CD4-positive, alpha-beta T cell (primary cell): ENCODE measurements at regions not wholly inside any gene's neighbourhood (a gene's known extent, or its start where the extent isn't known, plus 50 kb on each side); places are given as distances from the start of the nearest gene placed in this dataset.

Experiments
- ATAC-seq: fragments of 200-7000 bp; cut with Tn5 transposase; one replicate; pipeline ENCODE4 v1.10.0; 2022; ENCODE audit warnings: mild to moderate bottlenecking; ENCODE audit not compliant: poor library complexity
- CTCF ChIA-PET: fragments of 350-600 bp; sonication (Branson Sonifier 250); formaldehyde crosslinking; loops from one replicate; lab custom pipeline; 2021; ENCODE audit warnings: antibody characterized with exemption, inconsistent platforms; lab: Charles Lee
- POLR2A ChIA-PET: fragments of 350-600 bp; sonication (Branson Sonifier 250); formaldehyde crosslinking; loops from one replicate; lab custom pipeline; 2021; ENCODE audit warnings: antibody characterized with exemption, inconsistent platforms; lab: Charles Lee
- DNase-seq, 14 experiments: peaks; one replicate each; pipeline ENCODE4 v3.0.0-alpha.2; 2013 to 2020; ENCODE audit warnings: mixed read lengths in 2 of 14
- H3K27ac ChIP-seq, 2 donors: one replicate each; pipeline versions ENCODE4 v1.5.1 to v1.7.0; 2013; ENCODE audit warnings: low read length in 2 of 2, low read depth in 1 of 2, mild to moderate bottlenecking in 1 of 2
- H3K27me3 ChIP-seq, 2 experiments: 1 replicate in 1 of 2; 2 replicates in 1 of 2; pipeline versions ENCODE4 v1.6.1 to v1.7.0; 2013; ENCODE audit warnings: low read length in 2 of 2, control low read depth in 1 of 2, mild to moderate bottlenecking in 1 of 2, moderate library complexity in 1 of 2; ENCODE audit not compliant: insufficient read depth in 2 of 2, control insufficient read depth in 1 of 2
- H3K36me3 ChIP-seq: one replicate; pipeline ENCODE4 v1.6.1; 2013; ENCODE audit warnings: low read length, control low read depth; ENCODE audit not compliant: insufficient read depth
- H3K4me1 ChIP-seq: one replicate; pipeline ENCODE4 v1.6.1; 2013; ENCODE audit warnings: low read length, control low read depth; ENCODE audit not compliant: insufficient read depth
- H3K4me3 ChIP-seq: one replicate; pipeline ENCODE4 v1.5.1; 2013; ENCODE audit warnings: mild to moderate bottlenecking, low read length, moderate library complexity
- H3K9me3 ChIP-seq, 2 experiments: 1 replicate in 1 of 2; 2 replicates in 1 of 2; pipeline versions ENCODE4 v1.6.1 to v1.7.0; 2013; ENCODE audit warnings: low read length in 2 of 2, mild to moderate bottlenecking in 2 of 2, control low read depth in 1 of 2, moderate library complexity in 1 of 2; ENCODE audit not compliant: control insufficient read depth in 1 of 2, insufficient read depth in 1 of 2
- H3K27ac Mint-ChIP-seq: one replicate; pipeline ENCODE4 v1.8.0; 2020; ENCODE audit warnings: mixed read lengths
- H3K27me3 Mint-ChIP-seq: one replicate; pipeline ENCODE4 v1.8.0; 2021; ENCODE audit warnings: mixed read lengths
- H3K36me3 Mint-ChIP-seq: one replicate; pipeline ENCODE4 v1.8.0; 2021; ENCODE audit warnings: low read depth, mixed read lengths
- H3K4me1 Mint-ChIP-seq: one replicate; pipeline ENCODE4 v1.8.0; 2021; ENCODE audit warnings: low read depth, mixed read lengths
- H3K4me3 Mint-ChIP-seq: one replicate; pipeline ENCODE4 v1.8.0; 2020; ENCODE audit warnings: mild to moderate bottlenecking, mixed read lengths
- H3K9me3 Mint-ChIP-seq: one replicate; pipeline ENCODE4 v1.8.0; 2020; ENCODE audit warnings: mixed read lengths
- CTCF ChIP-seq: fragments of 200-600 bp; IDR thresholded peaks from one replicate; pipeline ENCODE4 v1.8.0; 2022; ENCODE audit warnings: antibody characterized with exemption, mild to moderate bottlenecking
- intact Hi-C, 2 experiments: fragments of 100-400 bp; cut with DNase I in 1 of 2; cut with micrococcal nuclease in 1 of 2; formaldehyde crosslinking; loops; one replicate each; pipeline versions ENCODE4 v1.15.1 to v1.9.0; 2023 to 2025; cut with DNase I, micrococcal nuclease

DNA sequence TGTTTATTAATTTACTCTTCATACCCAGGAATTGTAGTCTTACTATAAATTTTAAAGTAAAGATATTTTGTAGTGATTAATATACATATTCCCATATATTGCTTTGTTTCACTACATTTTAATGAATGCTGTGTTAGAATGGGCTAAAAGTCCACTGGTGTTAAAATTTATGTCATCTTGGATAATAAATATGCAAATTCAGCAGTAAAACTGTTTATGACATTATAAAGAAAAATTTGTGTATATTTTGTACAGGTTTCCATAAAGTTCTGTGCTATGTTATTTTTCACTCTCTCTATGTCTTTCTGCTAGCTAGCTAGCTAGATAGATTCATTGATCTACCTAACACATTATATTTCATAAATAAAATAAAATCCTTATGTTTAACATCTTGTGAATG lies 1071.2 kb downstream of the FAT4 start:
- no peaks in the 10 kb centered on the region for H3K27me3 Mint-ChIP-seq
- no peaks in the 10 kb centered on the region for H3K36me3 Mint-ChIP-seq
- H3K27me3 ChIP-seq, result no peaks in the 10 kb centered on the region
- CTCF ChIA-PET, result no interaction called here
- intact Hi-C loops, result no loop called here
- POLR2A ChIA-PET, result no interaction called here
- no peak for TF ChIP-seq CTCF
- no peak overlapping the region for H3K4me3 Mint-ChIP-seq
- no peaks in the 10 kb centered on the region for H3K9me3 ChIP-seq
- no peaks in the 10 kb centered on the region for H3K4me1 ChIP-seq
- ATAC-seq (no peak), DNase-seq (no peak)
- H3K27ac ChIP-seq, result no peak overlapping the region
- H3K4me3 ChIP-seq, result no peak overlapping the region
- no peaks in the 10 kb centered on the region for H3K36me3 ChIP-seq
- no peak overlapping the region for H3K27ac Mint-ChIP-seq
- H3K4me1 Mint-ChIP-seq, result no peaks in the 10 kb centered on the region
- peaks cover under 1% of the 10 kb centered on the region for H3K9me3 Mint-ChIP-seq

DNA sequence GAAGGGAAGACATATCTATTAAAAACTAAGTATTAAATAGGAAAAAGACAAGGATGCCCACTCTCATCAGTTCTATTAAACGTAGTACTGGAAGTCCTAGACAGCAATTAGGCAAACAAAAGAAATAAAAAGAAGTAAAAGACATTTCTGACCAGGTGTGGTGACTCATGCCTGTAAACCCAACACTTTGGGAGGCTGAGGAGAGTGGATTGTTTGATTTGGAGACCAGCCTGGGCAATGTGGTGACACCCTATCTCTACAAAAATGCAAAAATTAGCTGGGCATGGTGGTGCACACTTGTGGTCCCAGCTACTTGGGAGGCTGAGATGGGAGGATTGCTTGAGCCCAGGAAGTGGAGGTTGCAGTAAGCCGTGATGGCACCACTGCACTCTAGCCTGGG lies 1071.8 kb downstream of the FAT4 start:
- Histone ChIP-seq H3K4me1 (no peaks in the 10 kb centered on the region), H3K9me3 (no peaks in the 10 kb centered on the region), H3K27me3 (no peaks in the 10 kb centered on the region), H3K27ac (no peak overlapping the region), H3K4me3 (no peak overlapping the region), H3K36me3 (no peaks in the 10 kb centered on the region)
- H3K36me3 Mint-ChIP-seq, result no peaks in the 10 kb centered on the region
- intact Hi-C loops, result no loop called here
- peaks cover 5% of the 10 kb centered on the region for H3K9me3 Mint-ChIP-seq
- no peak overlapping the region for H3K4me3 Mint-ChIP-seq
- DNase-seq, result no peak
- ChIA-PET POLR2A (no interaction called here), CTCF (no interaction called here)
- no peaks in the 10 kb centered on the region for H3K27me3 Mint-ChIP-seq
- H3K27ac Mint-ChIP-seq, result no peak overlapping the region
- no peak for TF ChIP-seq CTCF
- ATAC-seq, result no peak
- no peaks in the 10 kb centered on the region for H3K4me1 Mint-ChIP-seq

GRCh38 chr4:126395664-126396063 lies 1080.9 kb downstream of the FAT4 start:
- intact Hi-C loops, result no loop called here
- CTCF ChIA-PET, result no interaction called here
- no peak for DNase-seq
- no peak for TF ChIP-seq CTCF
- H3K4me3 Mint-ChIP-seq, result no peak overlapping the region
- POLR2A ChIA-PET, result no interaction called here
- H3K27ac Mint-ChIP-seq, result no peak overlapping the region
- ATAC-seq, result no peak
- no peak overlapping the region for H3K27ac ChIP-seq
- H3K36me3 ChIP-seq, result no peaks in the 10 kb centered on the region
- no peak overlapping the region for H3K4me3 ChIP-seq
- H3K27me3 Mint-ChIP-seq, result no peaks in the 10 kb centered on the region
- no peaks in the 10 kb centered on the region for H3K4me1 ChIP-seq
- no peaks in the 10 kb centered on the region for H3K36me3 Mint-ChIP-seq
- H3K27me3 ChIP-seq, result no peaks in the 10 kb centered on the region
- H3K9me3 Mint-ChIP-seq, result peaks cover 5% of the 10 kb centered on the region
- H3K9me3 ChIP-seq, result peaks cover 3 to 6% of the 10 kb centered on the region in 2 experiments
- no peaks in the 10 kb centered on the region for H3K4me1 Mint-ChIP-seq
